HCT116 (cell line): ENCODE measurements at regions not wholly inside any gene's neighbourhood (a gene's known extent, or its start where the extent isn't known, plus 50 kb on each side); places are given as distances from the start of the nearest gene placed in this dataset.

Experiments
- ATAC-seq: fragments of 200-7000 bp; cut with Tn5 transposase; 2 replicates; pipeline ENCODE4 v1.9.1; 2020; ENCODE audit warnings: mild to moderate bottlenecking, moderate library complexity
- BruUV-seq: library from RNA; stranded (reverse); fragments of 400-500 nt; replicated peaks from 2 replicates; lab custom pipeline; 2021; lab: Mats Ljungman, UMichigan
- CTCF ChIA-PET: fragments of 300-600 bp; sonication (Branson Sonifier 250); formaldehyde crosslinking; loops from one replicate; lab custom pipeline; 2021; ENCODE audit warnings: antibody characterized with exemption; lab: Charles Lee
- POLR2A ChIA-PET: fragments of 300-600, 350-600 bp; sonication (Branson Sonifier 250); formaldehyde crosslinking; loops from one replicate; lab custom pipeline; 2021; ENCODE audit warnings: antibody characterized with exemption; lab: Charles Lee
- RAD21 ChIA-PET, 2 experiments: fragments of 300-600 bp; sonication (Branson Sonifier 250); formaldehyde crosslinking; loops; one replicate each; lab custom pipeline; 2023; ENCODE audit warnings: low total read pairs in 2 of 2; ENCODE audit not compliant: uncharacterized antibody in 2 of 2, unreplicated experiment in 2 of 2, low non-redundant PET in 1 of 2; lab: Charles Lee
- DNase-seq: peaks from one replicate; pipeline ENCODE4 v3.0.0-alpha.2; 2010; ENCODE audit warnings: low read depth, low spot score
- H2AFZ ChIP-seq: fragments of 200-600 bp; shearing (Covaris generic), sonication (generic); 2 replicates; pipeline ENCODE4 v1.6.1; 2017; ENCODE audit warnings: low read depth, mixed run types, mixed read lengths, antibody characterized with exemption, low read length; ENCODE audit not compliant: poor library complexity, severe bottlenecking
- H3K27ac ChIP-seq: 2 replicates; pipeline ENCODE4 v1.5.1; 2012; ENCODE audit warnings: low read depth, low read length
- H3K27me3 ChIP-seq: fragments of 200-600 bp; sonication (generic); 2 replicates; pipeline ENCODE4 v1.6.1; 2016; ENCODE audit warnings: mixed run types, low read length, mixed read lengths; ENCODE audit not compliant: insufficient read depth
- H3K36me3 ChIP-seq, 2 experiments: fragments of 200-500 bp in 1 of 2; fragments of 200-600 bp in 1 of 2; sonication (Bioruptor generic) in 1 of 2; sonication (generic) in 1 of 2; 2 replicates each; pipeline versions ENCODE4 v1.5.1 to v1.6.1; 2014 to 2016; ENCODE audit warnings: low read length in 2 of 2, inconsistent platforms in 1 of 2, mixed read lengths in 1 of 2, mixed run types in 1 of 2; ENCODE audit not compliant: insufficient read depth in 2 of 2, control insufficient read depth in 1 of 2
- H3K4me1 ChIP-seq, 2 experiments: fragments of 200-600 bp in 1 of 2; sonication (generic) in 1 of 2; 2 replicates each; pipeline versions ENCODE4 v1.5.1 to v1.6.1; 2012 to 2017; ENCODE audit warnings: low read length in 2 of 2, inconsistent platforms in 1 of 2, mild to moderate bottlenecking in 1 of 2, mixed read lengths in 1 of 2, mixed run types in 1 of 2, moderate library complexity in 1 of 2; ENCODE audit not compliant: insufficient read depth in 2 of 2, control insufficient read depth in 1 of 2
- H3K4me2 ChIP-seq: fragments of 200-600 bp; sonication (generic); 2 replicates; pipeline ENCODE4 v1.6.1; 2017; ENCODE audit warnings: mixed run types, low read length, mixed read lengths
- H3K4me3 ChIP-seq, 2 experiments: fragments of 200-600 bp in 1 of 2; sonication (generic) in 1 of 2; replicated peaks in 1 of 2; 2 replicates each; pipeline ENCODE4 v1.5.1; 2011 to 2016; ENCODE audit warnings: low read length in 2 of 2, control low read depth in 1 of 2, low read depth in 1 of 2, mild to moderate bottlenecking in 1 of 2, mixed read lengths in 1 of 2, mixed run types in 1 of 2
- H3K79me2 ChIP-seq: fragments of 200-600 bp; sonication (generic); 2 replicates; pipeline ENCODE4 v1.6.1; 2017; ENCODE audit warnings: mild to moderate bottlenecking, mixed run types, low read length, moderate library complexity, mixed read lengths; ENCODE audit not compliant: insufficient read depth
- H3K9ac ChIP-seq: fragments of 200-600 bp; sonication (generic); 2 replicates; pipeline ENCODE4 v1.6.1; 2016; ENCODE audit warnings: low read length, mixed read lengths
- H3K9me2 ChIP-seq: fragments of 200-600 bp; sonication (generic), shearing (Covaris generic); 2 replicates; pipeline ENCODE4 v1.6.1; 2017; ENCODE audit warnings: mixed run types, mild to moderate bottlenecking, moderate library complexity; ENCODE audit not compliant: insufficient read depth
- H3K9me3 ChIP-seq, 2 experiments: fragments of 200-500 bp in 1 of 2; fragments of 200-600 bp in 1 of 2; sonication (Bioruptor generic) in 1 of 2; sonication (generic) in 1 of 2; 2 replicates each; pipeline ENCODE4 v1.6.1; 2014 to 2017; ENCODE audit warnings: low read length in 2 of 2, mixed read lengths in 2 of 2, inconsistent platforms in 1 of 2, low read depth in 1 of 2, mild to moderate bottlenecking in 1 of 2, mixed run types in 1 of 2, moderate library complexity in 1 of 2; ENCODE audit not compliant: control insufficient read depth in 1 of 2, insufficient read depth in 1 of 2
- H4K20me1 ChIP-seq: fragments of 200-600 bp; sonication (generic), shearing (Covaris generic); 2 replicates; pipeline ENCODE4 v1.6.1; 2017; ENCODE audit warnings: mixed run types, mild to moderate bottlenecking, moderate library complexity; ENCODE audit not compliant: insufficient read depth
- CEBPB ChIP-seq: IDR thresholded peaks from 2 replicates; pipeline ENCODE4 v1.6.1; 2012; ENCODE audit warnings: low read depth
- ELF1 ChIP-seq: IDR thresholded peaks from 2 replicates; pipeline ENCODE4 v1.6.1; 2012; ENCODE audit warnings: low read depth, borderline replicate concordance
- EZH2 ChIP-seq: fragments of 200-600 bp; sonication (generic); IDR thresholded peaks from 2 replicates; pipeline ENCODE4 v1.6.1; 2017; ENCODE audit warnings: antibody characterized with exemption, mixed run types
- EZH2phosphoT487 ChIP-seq: fragments of 200-600 bp; IDR thresholded peaks from 2 replicates; pipeline ENCODE4 v1.6.1; 2018; ENCODE audit warnings: antibody characterized with exemption, borderline replicate concordance
- FOSL1 ChIP-seq: IDR thresholded peaks from 2 replicates; pipeline ENCODE4 v1.6.1; 2012; ENCODE audit warnings: low read depth
- JUND ChIP-seq: IDR thresholded peaks from 2 replicates; pipeline ENCODE4 v1.6.1; 2012
- POLR2AphosphoS5 ChIP-seq: IDR thresholded peaks from 2 replicates; pipeline ENCODE4 v1.6.1; 2011; ENCODE audit warnings: mild to moderate bottlenecking, low read depth, low read length, moderate library complexity
- RAD21 ChIP-seq: IDR thresholded peaks from 2 replicates; pipeline ENCODE4 v1.6.1; 2012; ENCODE audit warnings: low read depth, mild to moderate bottlenecking
- SIN3A ChIP-seq: IDR thresholded peaks from 2 replicates; pipeline ENCODE4 v1.6.1; 2012; ENCODE audit warnings: low read depth
- SRF ChIP-seq: IDR thresholded peaks from 2 replicates; pipeline ENCODE4 v1.6.1; 2012; ENCODE audit warnings: low read depth
- TCF7L2 ChIP-seq: IDR thresholded peaks from 2 replicates; pipeline ENCODE4 v1.7.0; 2011; ENCODE audit warnings: borderline replicate concordance, inconsistent platforms; ENCODE audit not compliant: insufficient read depth, insufficient read length; ENCODE audit errors: extremely low read depth
- YY1 ChIP-seq: IDR thresholded peaks from 2 replicates; pipeline ENCODE4 v1.6.1; 2011; ENCODE audit warnings: low read length, low read depth, moderate library complexity, mild to moderate bottlenecking; ENCODE audit not compliant: insufficient replicate concordance; ENCODE audit errors: extremely low read depth
- ZNF274 ChIP-seq: fragments of 200-500 bp; sonication (Bioruptor generic); IDR thresholded peaks from 2 replicates; pipeline ENCODE4 v1.6.1; 2014; ENCODE audit warnings: mild to moderate bottlenecking, low read depth, low read length, inconsistent platforms
- intact Hi-C: fragments of 100-400 bp; cut with micrococcal nuclease; formaldehyde crosslinking; loops from 2 replicates; pipeline ENCODE4 v1.10.0; 2022
- TF ChIP-seq, protein P1 (sequence below): IDR thresholded peaks from 2 replicates; pipeline ENCODE4 v1.6.1; 2012
- TF ChIP-seq, protein P2 (sequence below): IDR thresholded peaks from 2 replicates; pipeline ENCODE4 v1.6.1; 2012

DNA sequence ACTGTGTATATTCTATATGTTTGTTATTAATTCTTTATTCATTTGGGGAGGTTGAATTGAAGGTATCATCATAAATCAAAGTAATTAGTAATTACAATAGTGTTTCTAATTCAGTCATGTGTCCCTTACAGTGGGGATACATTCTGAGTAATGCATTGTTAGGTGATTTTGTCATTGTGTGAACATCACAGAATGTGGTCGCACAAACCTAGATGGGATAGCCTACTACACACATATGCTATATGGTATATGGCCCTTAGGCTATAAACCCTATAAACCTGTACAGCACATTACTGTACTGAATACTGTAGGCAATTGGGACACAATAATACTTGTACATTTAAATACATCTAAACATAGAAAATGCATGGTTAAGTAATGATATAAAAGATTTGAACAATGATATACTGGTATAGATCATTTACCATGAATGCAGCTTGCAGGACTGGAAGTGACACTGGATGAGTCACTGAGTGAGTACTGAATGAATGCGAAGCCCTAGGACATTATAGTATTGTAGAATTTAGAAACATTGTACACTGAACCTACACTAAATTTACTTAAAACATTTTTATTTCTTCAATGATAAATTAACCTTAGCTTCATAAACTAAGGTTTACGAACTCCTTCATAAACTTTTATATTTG, 936.2 kb upstream of the CHORDC1 start:
- Histone ChIP-seq H3K79me2 (no peaks in the 10 kb centered on the region), H3K4me1 (no peaks in the 10 kb centered on the region), H3K27me3 (no peaks in the 10 kb centered on the region), H4K20me1 (no peaks in the 10 kb centered on the region), H2AFZ (no peak overlapping the region), H3K9ac (no peak overlapping the region), H3K4me2 (no peak overlapping the region), H3K9me2 (no peaks in the 10 kb centered on the region), H3K9me3 (peaks cover 0 to 12% of the 10 kb centered on the region in 2 experiments; a peak in 2 of 4 replicates), H3K36me3 (no peaks in the 10 kb centered on the region), H3K4me3 (no peak overlapping the region), H3K27ac (no peak overlapping the region)
- BruUV-seq = no TSS peak
- no peak for ATAC-seq
- RAD21 ChIA-PET = no interaction called here
- DNase-seq = no peak
- intact Hi-C loops = no loop called here
- TF ChIP-seq, protein P1, sequence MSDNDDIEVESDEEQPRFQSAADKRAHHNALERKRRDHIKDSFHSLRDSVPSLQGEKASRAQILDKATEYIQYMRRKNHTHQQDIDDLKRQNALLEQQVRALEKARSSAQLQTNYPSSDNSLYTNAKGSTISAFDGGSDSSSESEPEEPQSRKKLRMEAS = no peak
- no peak for TF ChIP-seq TCF7L2
- TF ChIP-seq EZH2 = no peak
- TF ChIP-seq SIN3A = no peak
- TF ChIP-seq FOSL1 = no peak
- no peak for TF ChIP-seq YY1
- no peak for TF ChIP-seq CEBPB
- TF ChIP-seq RAD21 = no peak
- CTCF ChIA-PET = no interaction called here
- POLR2A ChIA-PET = no interaction called here

DNA sequence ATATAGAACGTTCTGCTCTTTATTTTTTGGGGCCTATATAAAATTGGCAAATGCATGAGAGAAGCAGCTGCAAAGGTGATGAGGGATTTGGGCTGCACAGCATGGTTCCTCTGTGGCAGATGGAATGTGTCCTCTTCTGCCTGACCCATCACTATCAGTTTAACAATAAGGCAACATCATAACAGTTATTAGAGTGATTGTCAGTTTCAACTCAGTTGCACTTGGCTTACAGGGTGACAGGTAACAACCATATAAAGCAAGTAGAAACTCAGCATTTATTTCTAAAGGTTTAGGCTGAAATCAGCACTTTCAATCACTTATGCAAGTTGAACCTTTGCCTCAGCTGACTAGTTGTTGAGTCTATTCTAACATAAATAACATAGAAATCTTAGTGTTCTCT, 935.4 kb upstream of the CHORDC1 start:
- Histone ChIP-seq H3K27me3 (no peaks in the 10 kb centered on the region), H3K4me2 (no peak overlapping the region), H3K79me2 (no peaks in the 10 kb centered on the region), H3K9me3 (peaks cover 0 to 8% of the 10 kb centered on the region in 2 experiments; a peak in 2 of 4 replicates), H2AFZ (no peak overlapping the region)
- intact Hi-C loops = no loop called here
- RAD21 ChIA-PET = no interaction called here
- DNase-seq = no peak
- TF ChIP-seq, protein P2, sequence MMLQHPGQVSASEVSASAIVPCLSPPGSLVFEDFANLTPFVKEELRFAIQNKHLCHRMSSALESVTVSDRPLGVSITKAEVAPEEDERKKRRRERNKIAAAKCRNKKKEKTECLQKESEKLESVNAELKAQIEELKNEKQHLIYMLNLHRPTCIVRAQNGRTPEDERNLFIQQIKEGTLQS = no peak
- TF ChIP-seq JUND (no peak), ELF1 (no peak), EZH2phosphoT487 (no peak), SRF (no peak), POLR2AphosphoS5 (no peak), ZNF274 (no peak)
- TF ChIP-seq, all 23 proteins: peak for 0
- no peaks in the 10 kb centered on the region for H4K20me1 ChIP-seq
- no peaks in the 10 kb centered on the region for H3K9me2 ChIP-seq
- no peak for ATAC-seq
- H3K9ac ChIP-seq = no peak overlapping the region
- BruUV-seq = no TSS peak
- ChIA-PET CTCF (no interaction called here), POLR2A (no interaction called here)
- no peaks in the 10 kb centered on the region for H3K4me1 ChIP-seq
- H3K36me3 ChIP-seq = no peaks in the 10 kb centered on the region
- no peak overlapping the region for H3K4me3 ChIP-seq
- no peak overlapping the region for H3K27ac ChIP-seq
